MM.1S (cell line): ENCODE measurements at regions not wholly inside any gene's neighbourhood (a gene's known extent, or its start where the extent isn't known, plus 50 kb on each side); places are given as distances from the start of the nearest gene placed in this dataset.

Experiments used
- CTCF ChIP-seq: fragments of 300-600 bp; sonication (generic); IDR thresholded peaks from 2 replicates; pipeline ENCODE4 v1.5.1; 2016; ENCODE audit warnings: antibody characterized with exemption, low read length, mixed read lengths
- EZH2 ChIP-seq: fragments of 300-600 bp; sonication (generic); optimal IDR thresholded peaks from 2 replicates; pipeline ENCODE3; 2017; ENCODE audit warnings: low read depth, mild to moderate bottlenecking, antibody characterized with exemption, low read length, mixed read lengths
- EZH2phosphoT487 ChIP-seq: fragments of 300-600 bp; sonication (generic); IDR thresholded peaks from 2 replicates; pipeline ENCODE4 v1.6.1; 2018; ENCODE audit warnings: antibody characterized with exemption, low read length

GRCh38 chr4:147396105-147396504, 84.8 kb upstream of the EDNRA start:
- TF ChIP-seq CTCF (no peak), EZH2 (no peak), EZH2phosphoT487 (no peak)
